HCT116 (cell line): ENCODE measurements at regions not wholly inside any gene's neighbourhood (a gene's known extent, or its start where the extent isn't known, plus 50 kb on each side); places are given as distances from the start of the nearest gene placed in this dataset.

Experiments used
- ATAC-seq: fragments of 200-7000 bp; cut with Tn5 transposase; 2 replicates; pipeline ENCODE4 v1.9.1; 2020; ENCODE audit warnings: mild to moderate bottlenecking, moderate library complexity
- BruUV-seq: library from RNA; stranded (reverse); fragments of 400-500 nt; replicated peaks from 2 replicates; lab custom pipeline; 2021; lab: Mats Ljungman, UMichigan
- CTCF ChIA-PET: fragments of 300-600 bp; sonication (Branson Sonifier 250); formaldehyde crosslinking; loops from one replicate; lab custom pipeline; 2021; ENCODE audit warnings: antibody characterized with exemption; lab: Charles Lee
- POLR2A ChIA-PET: fragments of 300-600, 350-600 bp; sonication (Branson Sonifier 250); formaldehyde crosslinking; loops from one replicate; lab custom pipeline; 2021; ENCODE audit warnings: antibody characterized with exemption; lab: Charles Lee
- RAD21 ChIA-PET, 2 experiments: fragments of 300-600 bp; sonication (Branson Sonifier 250); formaldehyde crosslinking; loops; one replicate each; lab custom pipeline; 2023; ENCODE audit warnings: low total read pairs in 2 of 2; ENCODE audit not compliant: uncharacterized antibody in 2 of 2, unreplicated experiment in 2 of 2, low non-redundant PET in 1 of 2; lab: Charles Lee
- DNase-seq: peaks from one replicate; pipeline ENCODE4 v3.0.0-alpha.2; 2010; ENCODE audit warnings: low read depth, low spot score
- H2AFZ ChIP-seq: fragments of 200-600 bp; shearing (Covaris generic), sonication (generic); 2 replicates; pipeline ENCODE4 v1.6.1; 2017; ENCODE audit warnings: low read depth, mixed run types, mixed read lengths, antibody characterized with exemption, low read length; ENCODE audit not compliant: poor library complexity, severe bottlenecking
- H3K27ac ChIP-seq: 2 replicates; pipeline ENCODE4 v1.5.1; 2012; ENCODE audit warnings: low read depth, low read length
- H3K27me3 ChIP-seq: fragments of 200-600 bp; sonication (generic); 2 replicates; pipeline ENCODE4 v1.6.1; 2016; ENCODE audit warnings: mixed run types, low read length, mixed read lengths; ENCODE audit not compliant: insufficient read depth
- H3K36me3 ChIP-seq, 2 experiments: fragments of 200-500 bp in 1 of 2; fragments of 200-600 bp in 1 of 2; sonication (Bioruptor generic) in 1 of 2; sonication (generic) in 1 of 2; 2 replicates each; pipeline versions ENCODE4 v1.5.1 to v1.6.1; 2014 to 2016; ENCODE audit warnings: low read length in 2 of 2, inconsistent platforms in 1 of 2, mixed read lengths in 1 of 2, mixed run types in 1 of 2; ENCODE audit not compliant: insufficient read depth in 2 of 2, control insufficient read depth in 1 of 2
- H3K4me1 ChIP-seq, 2 experiments: fragments of 200-600 bp in 1 of 2; sonication (generic) in 1 of 2; 2 replicates each; pipeline versions ENCODE4 v1.5.1 to v1.6.1; 2012 to 2017; ENCODE audit warnings: low read length in 2 of 2, inconsistent platforms in 1 of 2, mild to moderate bottlenecking in 1 of 2, mixed read lengths in 1 of 2, mixed run types in 1 of 2, moderate library complexity in 1 of 2; ENCODE audit not compliant: insufficient read depth in 2 of 2, control insufficient read depth in 1 of 2
- H3K4me2 ChIP-seq: fragments of 200-600 bp; sonication (generic); 2 replicates; pipeline ENCODE4 v1.6.1; 2017; ENCODE audit warnings: mixed run types, low read length, mixed read lengths
- H3K4me3 ChIP-seq, 2 experiments: fragments of 200-600 bp in 1 of 2; sonication (generic) in 1 of 2; replicated peaks in 1 of 2; 2 replicates each; pipeline ENCODE4 v1.5.1; 2011 to 2016; ENCODE audit warnings: low read length in 2 of 2, control low read depth in 1 of 2, low read depth in 1 of 2, mild to moderate bottlenecking in 1 of 2, mixed read lengths in 1 of 2, mixed run types in 1 of 2
- H3K79me2 ChIP-seq: fragments of 200-600 bp; sonication (generic); 2 replicates; pipeline ENCODE4 v1.6.1; 2017; ENCODE audit warnings: mild to moderate bottlenecking, mixed run types, low read length, moderate library complexity, mixed read lengths; ENCODE audit not compliant: insufficient read depth
- H3K9ac ChIP-seq: fragments of 200-600 bp; sonication (generic); 2 replicates; pipeline ENCODE4 v1.6.1; 2016; ENCODE audit warnings: low read length, mixed read lengths
- H3K9me2 ChIP-seq: fragments of 200-600 bp; sonication (generic), shearing (Covaris generic); 2 replicates; pipeline ENCODE4 v1.6.1; 2017; ENCODE audit warnings: mixed run types, mild to moderate bottlenecking, moderate library complexity; ENCODE audit not compliant: insufficient read depth
- H3K9me3 ChIP-seq, 2 experiments: fragments of 200-500 bp in 1 of 2; fragments of 200-600 bp in 1 of 2; sonication (Bioruptor generic) in 1 of 2; sonication (generic) in 1 of 2; 2 replicates each; pipeline ENCODE4 v1.6.1; 2014 to 2017; ENCODE audit warnings: low read length in 2 of 2, mixed read lengths in 2 of 2, inconsistent platforms in 1 of 2, low read depth in 1 of 2, mild to moderate bottlenecking in 1 of 2, mixed run types in 1 of 2, moderate library complexity in 1 of 2; ENCODE audit not compliant: control insufficient read depth in 1 of 2, insufficient read depth in 1 of 2
- H4K20me1 ChIP-seq: fragments of 200-600 bp; sonication (generic), shearing (Covaris generic); 2 replicates; pipeline ENCODE4 v1.6.1; 2017; ENCODE audit warnings: mixed run types, mild to moderate bottlenecking, moderate library complexity; ENCODE audit not compliant: insufficient read depth
- ATF3 ChIP-seq: IDR thresholded peaks from 2 replicates; pipeline ENCODE4 v1.6.1; 2012
- EZH2 ChIP-seq: fragments of 200-600 bp; sonication (generic); IDR thresholded peaks from 2 replicates; pipeline ENCODE4 v1.6.1; 2017; ENCODE audit warnings: antibody characterized with exemption, mixed run types
- EZH2phosphoT487 ChIP-seq: fragments of 200-600 bp; IDR thresholded peaks from 2 replicates; pipeline ENCODE4 v1.6.1; 2018; ENCODE audit warnings: antibody characterized with exemption, borderline replicate concordance
- FOSL1 ChIP-seq: IDR thresholded peaks from 2 replicates; pipeline ENCODE4 v1.6.1; 2012; ENCODE audit warnings: low read depth
- JUND ChIP-seq: IDR thresholded peaks from 2 replicates; pipeline ENCODE4 v1.6.1; 2012
- POLR2A ChIP-seq: IDR thresholded peaks from 2 replicates; pipeline ENCODE4 v1.7.0; 2011; ENCODE audit warnings: borderline replicate concordance; ENCODE audit not compliant: insufficient read depth, insufficient read length; ENCODE audit errors: extremely low read depth
- POLR2AphosphoS5 ChIP-seq: IDR thresholded peaks from 2 replicates; pipeline ENCODE4 v1.6.1; 2011; ENCODE audit warnings: mild to moderate bottlenecking, low read depth, low read length, moderate library complexity
- RAD21 ChIP-seq: IDR thresholded peaks from 2 replicates; pipeline ENCODE4 v1.6.1; 2012; ENCODE audit warnings: low read depth, mild to moderate bottlenecking
- SIN3A ChIP-seq: IDR thresholded peaks from 2 replicates; pipeline ENCODE4 v1.6.1; 2012; ENCODE audit warnings: low read depth
- SP1 ChIP-seq: IDR thresholded peaks from 2 replicates; pipeline ENCODE4 v1.6.1; 2012; ENCODE audit warnings: low read depth
- SRF ChIP-seq: IDR thresholded peaks from 2 replicates; pipeline ENCODE4 v1.6.1; 2012; ENCODE audit warnings: low read depth
- TCF7L2 ChIP-seq: IDR thresholded peaks from 2 replicates; pipeline ENCODE4 v1.7.0; 2011; ENCODE audit warnings: borderline replicate concordance, inconsistent platforms; ENCODE audit not compliant: insufficient read depth, insufficient read length; ENCODE audit errors: extremely low read depth
- ZNF274 ChIP-seq: fragments of 200-500 bp; sonication (Bioruptor generic); IDR thresholded peaks from 2 replicates; pipeline ENCODE4 v1.6.1; 2014; ENCODE audit warnings: mild to moderate bottlenecking, low read depth, low read length, inconsistent platforms
- intact Hi-C: fragments of 100-400 bp; cut with micrococcal nuclease; formaldehyde crosslinking; loops from 2 replicates; pipeline ENCODE4 v1.10.0; 2022
- TF ChIP-seq, protein P1 (sequence below): IDR thresholded peaks from 2 replicates; pipeline ENCODE4 v1.6.1; 2012
- TF ChIP-seq, protein P2 (sequence below): IDR thresholded peaks from 2 replicates; pipeline ENCODE4 v1.6.1; 2011; ENCODE audit warnings: mild to moderate bottlenecking, low read length, moderate library complexity; ENCODE audit not compliant: insufficient replicate concordance; ENCODE audit errors: extremely low read depth

- H3K9me3 ChIP-seq, result no peaks in the 10 kb centered on the region
- intact Hi-C loops, result no loop called here
- no peaks in the 10 kb centered on the region; a peak in 1 of 4 replicates for H3K4me1 ChIP-seq
- ChIA-PET RAD21 (no interaction called here), CTCF (interaction anchor here (1.0 kb wide), 1 partner anchor 13 kb away, joined by 3 read pairs; no protein-coding TSS in a partner anchor), POLR2A (no interaction called here)
- no peak for ATAC-seq
- no peak overlapping the region for H3K9ac ChIP-seq
- no peak overlapping the region for H3K27ac ChIP-seq
- H4K20me1 ChIP-seq, result no peaks in the 10 kb centered on the region
- no peak overlapping the region for H3K4me2 ChIP-seq
- no peaks in the 10 kb centered on the region for H3K79me2 ChIP-seq
- TF ChIP-seq, protein P1, sequence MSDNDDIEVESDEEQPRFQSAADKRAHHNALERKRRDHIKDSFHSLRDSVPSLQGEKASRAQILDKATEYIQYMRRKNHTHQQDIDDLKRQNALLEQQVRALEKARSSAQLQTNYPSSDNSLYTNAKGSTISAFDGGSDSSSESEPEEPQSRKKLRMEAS, result no peak
- TF ChIP-seq SRF, result no peak
- no peak for TF ChIP-seq ZNF274
- TF ChIP-seq, protein P2, sequence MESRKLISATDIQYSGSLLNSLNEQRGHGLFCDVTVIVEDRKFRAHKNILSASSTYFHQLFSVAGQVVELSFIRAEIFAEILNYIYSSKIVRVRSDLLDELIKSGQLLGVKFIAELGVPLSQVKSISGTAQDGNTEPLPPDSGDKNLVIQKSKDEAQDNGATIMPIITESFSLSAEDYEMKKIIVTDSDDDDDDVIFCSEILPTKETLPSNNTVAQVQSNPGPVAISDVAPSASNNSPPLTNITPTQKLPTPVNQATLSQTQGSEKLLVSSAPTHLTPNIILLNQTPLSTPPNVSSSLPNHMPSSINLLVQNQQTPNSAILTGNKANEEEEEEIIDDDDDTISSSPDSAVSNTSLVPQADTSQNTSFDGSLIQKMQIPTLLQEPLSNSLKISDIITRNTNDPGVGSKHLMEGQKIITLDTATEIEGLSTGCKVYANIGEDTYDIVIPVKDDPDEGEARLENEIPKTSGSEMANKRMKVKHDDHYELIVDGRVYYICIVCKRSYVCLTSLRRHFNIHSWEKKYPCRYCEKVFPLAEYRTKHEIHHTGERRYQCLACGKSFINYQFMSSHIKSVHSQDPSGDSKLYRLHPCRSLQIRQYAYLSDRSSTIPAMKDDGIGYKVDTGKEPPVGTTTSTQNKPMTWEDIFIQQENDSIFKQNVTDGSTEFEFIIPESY, result no peak
- no peak overlapping the region for H3K4me3 ChIP-seq
- no peak overlapping the region for H2AFZ ChIP-seq
- no peaks in the 10 kb centered on the region for H3K36me3 ChIP-seq
- no peak for DNase-seq
- H3K9me2 ChIP-seq, result no peaks in the 10 kb centered on the region
- no TSS peak for BruUV-seq
- peaks cover 55% of the 10 kb centered on the region for H3K27me3 ChIP-seq
Observed at GRCh38 chr15:29435811-29436210, 166.2 kb upstream of the NSMCE3 start.

- BruUV-seq, result no TSS peak
- intact Hi-C loops, result no loop called here
- DNase-seq (no peak), ATAC-seq (no peak)
- no peaks in the 10 kb centered on the region for H3K9me2 ChIP-seq
- no peaks in the 10 kb centered on the region for H3K79me2 ChIP-seq
- ChIA-PET POLR2A (no interaction called here), CTCF (no interaction called here), RAD21 (no interaction called here)
- no peak overlapping the region for H3K27ac ChIP-seq
- H3K4me3 ChIP-seq, result no peak overlapping the region
- no peaks in the 10 kb centered on the region for H3K36me3 ChIP-seq
- H3K4me1 ChIP-seq, result no peaks in the 10 kb centered on the region; a peak in 1 of 4 replicates
- H4K20me1 ChIP-seq, result no peaks in the 10 kb centered on the region
- peaks cover 52% of the 10 kb centered on the region for H3K27me3 ChIP-seq
- H3K9me3 ChIP-seq, result no peaks in the 10 kb centered on the region
- no peak overlapping the region for H2AFZ ChIP-seq
- H3K4me2 ChIP-seq, result no peak overlapping the region
- TF ChIP-seq SP1 (no peak), RAD21 (no peak), JUND (no peak), EZH2phosphoT487 (no peak), TCF7L2 (no peak), EZH2 (no peak), POLR2AphosphoS5 (no peak), FOSL1 (no peak), POLR2A (no peak), ATF3 (no peak), SIN3A (no peak)
- TF ChIP-seq, protein P1, result no peak
- H3K9ac ChIP-seq, result no peak overlapping the region
Observed at GRCh38 chr15:29434280-29434679, 164.7 kb upstream of the NSMCE3 start.
